GM11168 (cell line): ENCODE measurements at regions not wholly inside any gene's neighbourhood (a gene's known extent, or its start where the extent isn't known, plus 50 kb on each side); places are given as distances from the start of the nearest gene placed in this dataset.

Experiments
- in situ Hi-C: fragments of 300-500 bp; cut with MboI; formaldehyde crosslinking; loops from one replicate; pipeline ENCODE4 v1.12.0; 2022; ENCODE audit warnings: low sequenced_read_pairs; ENCODE audit not compliant: unreplicated experiment

DNA sequence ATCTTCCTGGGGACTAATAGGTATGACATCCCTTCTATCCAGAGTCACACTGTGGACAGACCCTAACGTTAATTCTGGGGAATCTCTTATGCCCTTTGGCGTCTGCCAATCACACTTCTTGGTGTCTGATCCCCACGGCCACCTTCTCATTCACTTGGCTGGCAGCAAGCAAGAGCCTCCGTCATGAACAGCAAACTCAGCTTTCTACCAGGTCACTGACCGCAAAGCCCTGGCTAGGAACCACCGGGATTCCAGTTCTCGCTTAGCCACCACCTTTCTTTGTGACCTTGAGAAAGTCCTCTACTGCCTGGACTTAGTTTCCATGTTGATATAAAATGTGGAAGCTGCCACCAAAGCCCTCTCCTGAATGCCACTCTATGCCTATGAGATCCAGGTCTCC is 67.7 kb upstream of the FCN1 start:
- in situ Hi-C loops = no loop called here

DNA sequence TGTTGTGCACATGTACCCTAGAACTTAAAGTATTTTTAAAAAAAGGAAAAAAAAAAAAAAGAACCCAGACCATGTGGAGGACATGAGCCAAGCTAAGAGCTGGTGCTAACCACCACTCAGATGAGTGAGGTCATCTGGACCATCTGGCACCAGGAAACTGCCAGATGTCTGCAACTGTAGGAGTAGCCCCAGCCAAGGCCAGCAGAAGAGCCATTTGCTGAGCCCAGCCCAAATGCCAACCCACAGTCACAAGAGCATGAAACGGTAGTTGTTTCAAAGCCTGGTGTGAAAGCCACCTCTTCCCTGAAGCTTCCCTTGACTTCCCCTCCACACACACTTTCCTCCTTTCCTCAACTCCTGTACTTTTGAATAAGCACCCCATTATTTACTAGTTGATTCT is 69.2 kb upstream of the FCN1 start:
- in situ Hi-C loops = no loop called here

DNA sequence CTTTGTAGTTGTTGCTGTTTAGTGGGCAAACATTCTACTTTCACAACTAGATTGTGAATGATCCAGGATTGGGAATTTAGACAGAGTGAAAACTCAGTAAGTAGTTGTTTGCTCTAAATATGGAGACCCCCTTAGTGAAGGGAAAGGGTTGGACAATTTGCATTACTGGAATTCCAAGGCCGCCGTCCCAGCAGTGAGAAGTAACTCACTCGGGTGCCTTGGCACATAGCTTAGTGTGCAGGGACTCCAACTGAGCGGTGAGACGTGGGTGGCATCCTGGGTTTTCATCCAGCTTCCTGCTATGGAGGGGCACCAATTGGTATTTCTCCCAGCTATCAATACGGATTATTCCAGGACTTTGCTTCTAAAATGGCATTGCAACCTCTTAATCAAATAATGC is 69.7 kb upstream of the FCN1 start:
- in situ Hi-C loops = no loop called here

DNA sequence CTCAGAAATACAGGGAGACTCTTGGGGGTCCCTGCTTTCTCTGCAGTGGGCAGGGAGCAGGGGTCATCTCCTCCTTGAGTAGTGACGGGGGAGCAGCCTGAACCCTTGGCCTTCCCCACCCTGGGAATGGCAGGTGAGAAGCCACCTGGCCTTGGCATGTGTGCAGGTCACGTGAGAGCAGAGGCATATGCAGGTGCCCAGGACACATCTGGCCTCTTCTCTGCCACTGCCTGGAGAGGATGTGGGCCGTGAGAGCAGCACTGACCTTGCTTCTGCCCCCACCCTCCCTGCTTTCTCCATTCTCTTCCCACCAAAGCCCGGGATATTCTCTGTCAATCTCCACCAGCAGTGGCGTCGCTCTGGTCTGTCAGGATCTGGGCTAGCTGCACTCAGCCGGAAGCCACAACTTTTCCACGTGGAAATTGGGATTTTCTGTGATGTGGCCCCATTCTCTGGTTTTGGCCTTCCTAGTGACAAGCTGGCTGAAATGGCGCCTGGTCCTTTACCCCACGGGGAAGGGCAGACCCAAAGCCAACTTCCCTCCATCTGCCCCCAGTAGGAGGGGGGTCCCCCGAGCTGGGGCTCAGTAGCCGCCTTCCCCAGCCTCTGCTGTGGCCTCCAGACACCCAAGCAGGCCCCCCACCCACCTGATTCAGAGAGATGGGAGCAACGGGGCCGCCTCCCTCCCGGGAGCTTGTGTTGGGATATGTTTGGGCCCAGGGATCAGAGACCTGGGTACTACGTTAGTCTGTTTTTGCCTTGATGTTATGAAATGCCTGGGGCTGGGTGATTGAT is 70.4 kb upstream of the FCN1 start:
- in situ Hi-C loops = no loop called here

GRCh38 chr9:134988706-134989105 is 71.0 kb upstream of the FCN1 start:
- in situ Hi-C loops = no loop called here

- in situ Hi-C loops = no loop called here
Measured at GRCh38 chr9:134989206-134990065, 71.7 kb upstream of the FCN1 start.

DNA sequence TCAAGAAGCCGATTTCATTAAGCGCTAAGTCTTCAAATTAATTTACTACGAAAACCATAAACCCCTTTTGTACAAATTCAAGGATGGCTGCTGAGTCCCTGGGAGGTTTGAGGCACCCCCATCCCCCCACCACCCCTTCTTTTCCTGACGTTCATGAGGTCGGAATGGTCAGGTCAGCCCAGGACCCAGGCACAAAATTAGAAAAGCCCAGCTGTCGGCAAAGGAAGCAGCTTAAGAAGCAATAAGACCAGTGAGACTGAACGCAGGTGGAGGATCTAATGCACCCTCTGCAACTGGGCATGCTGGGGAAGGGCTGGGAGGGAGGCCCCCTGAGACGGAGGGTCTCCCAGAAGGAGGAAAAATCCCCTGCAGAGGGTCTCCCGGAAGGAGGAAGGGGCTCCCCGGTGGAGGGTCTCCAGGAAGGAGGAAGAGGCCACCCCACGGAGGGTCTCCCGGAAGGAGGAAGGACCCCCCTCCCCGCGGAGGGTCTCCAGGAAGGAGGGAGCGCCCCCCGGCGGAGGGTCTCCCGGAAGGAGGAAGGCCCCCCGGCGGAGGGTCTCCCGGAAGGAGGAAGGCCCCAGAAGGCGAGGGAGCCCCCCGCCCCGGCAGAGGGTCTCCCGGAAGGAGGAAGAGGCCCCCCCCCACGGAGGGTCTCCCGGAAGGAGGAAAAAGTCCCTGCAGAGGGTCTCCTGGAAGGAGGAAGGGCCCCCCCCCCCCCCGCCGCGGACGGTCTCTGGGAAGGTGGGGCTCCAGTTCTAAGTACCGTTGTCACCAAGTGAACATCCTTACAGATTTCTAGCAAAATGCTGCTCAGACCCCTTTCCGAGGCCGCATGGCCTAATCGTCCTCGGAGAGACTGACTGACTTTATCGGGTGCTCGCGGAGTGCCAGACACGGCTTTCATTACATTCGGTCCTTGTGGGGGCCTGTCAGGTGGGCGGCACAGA is 74.4 kb upstream of the FCN1 start:
- in situ Hi-C loops = no loop called here

- in situ Hi-C loops = no loop called here
Measured at GRCh38 chr9:134992755-134993124, 75.0 kb upstream of the FCN1 start.

- in situ Hi-C loops = no loop called here
Measured at GRCh38 chr9:134993416-134993815, 75.7 kb upstream of the FCN1 start.

DNA sequence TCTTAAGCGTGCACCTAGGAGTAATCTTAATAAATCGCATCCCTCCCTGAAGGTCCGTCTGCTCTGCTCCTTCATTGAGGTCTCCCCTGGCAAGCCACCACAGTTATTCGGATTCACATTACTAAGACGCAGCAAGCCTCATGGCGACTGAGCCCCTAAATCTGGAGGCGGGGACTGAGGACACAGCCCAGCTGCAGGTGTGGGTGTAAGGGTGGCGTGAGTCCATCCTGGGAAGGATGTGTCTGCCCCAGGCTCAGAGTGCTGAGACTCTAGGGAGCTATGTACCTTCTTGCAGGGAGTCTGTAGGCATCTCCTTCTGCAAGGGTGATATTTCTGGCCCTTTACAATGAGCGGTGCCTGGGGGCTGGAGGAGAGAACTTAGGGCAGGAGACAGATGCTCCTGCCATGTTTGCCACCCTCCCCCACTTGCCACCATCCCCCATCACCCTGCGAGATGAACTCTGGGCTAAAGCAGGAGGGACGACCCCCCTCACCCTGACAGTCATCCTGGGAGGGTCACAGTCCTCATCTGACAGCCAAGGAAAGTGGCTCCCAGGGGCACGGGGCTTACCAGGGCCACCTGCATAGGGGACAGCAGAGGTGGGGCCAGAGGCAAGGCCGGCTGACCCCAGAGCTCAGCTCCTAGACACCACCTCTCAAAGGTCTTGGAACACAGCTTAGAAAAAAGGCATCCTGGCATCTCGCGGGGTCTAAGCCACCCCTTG is 76.4 kb upstream of the FCN1 start:
- in situ Hi-C loops = no loop called here

GRCh38 chr9:134994926-134995791 is 77.4 kb upstream of the FCN1 start:
- in situ Hi-C loops = no loop called here

DNA sequence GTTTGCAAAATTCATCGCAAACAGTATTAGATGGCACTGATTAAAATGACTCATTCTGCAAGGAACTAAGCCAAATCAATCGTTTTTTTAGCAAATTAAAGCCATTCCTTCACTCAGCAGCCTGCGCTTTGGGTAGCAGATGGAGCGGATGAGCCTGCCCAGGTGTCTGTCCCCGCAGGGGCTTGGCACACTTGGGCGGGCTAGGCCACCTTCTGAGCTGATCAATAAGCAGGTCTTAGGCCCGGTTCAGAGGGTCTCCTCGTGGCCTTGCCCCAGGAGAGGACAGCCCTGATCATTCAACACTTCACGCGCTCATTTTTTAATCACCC is 78.0 kb upstream of the FCN1 start:
- in situ Hi-C loops = no loop called here

DNA sequence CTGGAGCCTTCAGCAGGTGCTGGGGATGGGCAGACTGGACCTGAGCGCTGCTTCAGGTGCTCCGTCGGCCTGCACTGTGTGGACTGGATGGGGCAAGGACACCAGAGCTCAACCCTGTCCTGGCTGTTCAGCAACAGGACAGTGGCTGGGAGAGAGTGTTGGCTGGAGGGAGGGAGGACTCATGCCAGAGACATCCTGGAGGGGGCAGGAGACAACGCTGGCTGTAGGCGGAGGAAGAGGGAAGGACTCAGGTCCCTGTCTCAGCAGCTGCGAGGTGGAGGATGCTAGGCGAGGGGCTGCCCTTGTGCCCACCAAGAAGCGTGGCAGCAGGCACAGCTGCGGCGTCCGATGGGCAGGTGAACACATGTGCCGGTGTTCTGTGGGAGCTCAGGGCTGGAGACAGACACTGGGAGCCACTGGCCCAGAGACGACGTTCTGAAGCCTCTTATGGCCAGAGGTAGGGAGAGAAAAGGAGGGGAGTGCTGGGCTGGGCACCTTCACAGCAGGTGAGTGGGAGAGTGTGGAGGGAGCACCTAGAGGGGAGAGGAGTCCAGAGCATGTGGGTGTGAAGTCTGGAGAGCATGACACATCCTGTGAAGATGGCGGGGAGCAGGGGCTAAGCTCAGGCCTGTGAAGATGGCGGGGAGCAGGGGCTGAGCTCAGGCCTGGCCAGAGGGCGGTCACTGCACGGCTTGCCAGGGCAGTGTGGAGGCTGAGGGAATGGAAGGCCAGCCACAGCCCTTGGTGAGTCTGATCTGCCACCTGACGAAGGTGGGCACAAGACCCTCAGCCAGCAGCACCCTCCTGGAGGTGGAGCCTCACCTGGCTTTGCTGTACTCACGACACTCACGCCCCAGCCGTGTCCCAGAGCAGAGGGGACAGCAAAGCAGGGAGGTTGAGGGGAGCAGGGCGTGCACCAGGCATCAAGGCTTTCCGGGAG is 79.1 kb upstream of the FCN1 start:
- in situ Hi-C loops = no loop called here

DNA sequence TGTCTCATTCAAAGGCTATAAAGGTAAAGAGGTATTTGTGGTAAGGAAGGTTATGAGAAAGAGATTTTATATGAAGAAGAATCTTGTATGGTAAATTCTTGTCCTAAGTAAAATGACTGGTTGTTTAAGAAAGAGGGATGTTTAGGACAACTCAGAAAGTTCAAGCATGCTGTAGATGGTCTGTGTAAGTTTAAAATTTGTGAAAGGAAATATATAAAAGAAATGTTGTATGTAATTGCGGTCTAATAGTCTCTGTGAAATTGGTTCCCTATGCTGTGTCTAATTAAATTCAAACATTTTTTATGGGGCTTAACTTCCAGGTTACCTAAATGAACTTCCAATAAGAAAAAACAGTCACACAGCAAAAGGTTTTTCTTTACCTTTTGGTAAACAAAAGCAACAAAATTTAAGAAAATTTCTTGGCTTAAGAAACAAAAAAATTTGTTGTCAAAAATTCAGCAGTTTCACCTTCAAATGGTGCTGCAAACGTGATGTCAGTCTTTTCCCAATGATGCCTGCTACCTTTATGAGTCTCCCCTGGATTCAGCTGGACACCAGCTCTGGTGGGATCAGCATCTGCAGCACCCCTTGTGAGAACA is 83.0 kb upstream of the FCN1 start:
- in situ Hi-C loops = no loop called here

GRCh38 chr9:135001526-135001925 is 83.8 kb upstream of the FCN1 start:
- in situ Hi-C loops = no loop called here

- in situ Hi-C loops = no loop called here
Measured at GRCh38 chr9:135002336-135002735, 84.6 kb upstream of the FCN1 start.

DNA sequence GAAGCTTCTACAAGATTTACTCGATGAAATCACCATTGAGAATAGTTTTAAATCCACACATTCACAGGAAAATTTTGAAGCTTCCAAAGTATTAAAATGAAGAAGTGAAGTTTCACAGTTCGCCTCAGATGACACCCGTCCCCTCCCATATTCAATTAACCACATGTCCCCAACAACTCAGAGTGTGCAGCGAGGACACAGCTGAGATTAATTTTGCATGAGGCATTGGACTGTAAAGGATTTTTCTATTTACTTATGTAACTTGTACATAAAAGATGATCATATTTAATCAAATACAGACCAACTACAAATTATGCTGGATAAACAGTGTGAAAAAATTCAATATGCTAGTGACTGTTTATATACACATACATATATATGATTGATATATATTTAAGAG is 84.7 kb upstream of the OLFM1 start:
- in situ Hi-C loops = no loop called here

GRCh38 chr9:135004772-135005171 is 82.7 kb upstream of the OLFM1 start:
- in situ Hi-C loops = no loop called here
